HAP-1 (cell line): ENCODE measurements at regions not wholly inside any gene's neighbourhood (a gene's known extent, or its start where the extent isn't known, plus 50 kb on each side); places are given as distances from the start of the nearest gene placed in this dataset.

ENCODE experiments used
- DNase-seq, 2 experiments: peaks; one replicate each; pipeline ENCODE4 v3.0.0-alpha.2; 2016 to 2020; ENCODE audit warnings: low spot score in 2 of 2
- H3K27me3 ChIP-seq: fragments of 250-450 bp; sonication (Bioruptor Pico); 2 replicates; pipeline ENCODE4 v1.5.1; 2020; ENCODE audit warnings: low read depth, mild to moderate bottlenecking, moderate library complexity
- H3K36me3 ChIP-seq: fragments of 250-450 bp; sonication (Bioruptor Pico); replicated peaks from 2 replicates; pipeline ENCODE4 v1.5.1; 2020; ENCODE audit warnings: mild to moderate bottlenecking
- H3K4me1 ChIP-seq: fragments of 250-450 bp; sonication (Bioruptor Pico); 2 replicates; pipeline ENCODE4 v1.5.1; 2020; ENCODE audit warnings: mild to moderate bottlenecking
- H3K4me3 ChIP-seq: fragments of 250-450 bp; sonication (Bioruptor Pico); 2 replicates; pipeline ENCODE4 v1.5.1; 2020; ENCODE audit warnings: mild to moderate bottlenecking, moderate library complexity
- H3K9me3 ChIP-seq: fragments of 250-450 bp; sonication (Bioruptor Pico); 2 replicates; pipeline ENCODE4 v1.5.1; 2020; ENCODE audit warnings: mild to moderate bottlenecking, moderate library complexity
- in situ Hi-C: fragments of 300-500 bp; cut with MboI; formaldehyde crosslinking; loops from 3 replicates; pipeline ENCODE4 v1.14.3; 2020; ENCODE audit warnings: low sequenced_read_pairs, inconsistent platforms, mixed read lengths

DNA sequence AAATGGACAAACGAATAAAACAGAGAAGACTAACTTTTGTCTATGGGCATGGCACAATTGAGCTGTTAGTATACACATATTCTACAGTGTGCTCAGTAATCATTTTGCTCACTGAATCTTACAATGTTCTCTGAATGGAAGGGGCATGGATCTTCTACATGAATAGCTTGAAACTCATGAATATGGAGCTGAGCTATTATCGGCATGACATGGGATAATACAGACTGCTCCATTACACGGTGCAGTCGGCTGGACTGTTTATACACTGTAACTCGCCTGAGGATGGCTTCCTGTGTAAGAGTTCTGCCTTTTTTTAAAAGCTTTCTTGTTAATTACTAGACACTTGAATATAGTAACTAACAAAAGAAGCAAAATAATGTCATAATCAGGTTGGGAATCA is 368.5 kb upstream of the MAD2L1 start:
- no peak for DNase-seq
- H3K27me3 ChIP-seq: no peaks in the 10 kb centered on the region
- no peaks in the 10 kb centered on the region for H3K9me3 ChIP-seq
- H3K36me3 ChIP-seq: no peaks in the 10 kb centered on the region
- no peaks in the 10 kb centered on the region for H3K4me1 ChIP-seq
- no peak overlapping the region for H3K4me3 ChIP-seq
- in situ Hi-C loops: no loop called here

DNA sequence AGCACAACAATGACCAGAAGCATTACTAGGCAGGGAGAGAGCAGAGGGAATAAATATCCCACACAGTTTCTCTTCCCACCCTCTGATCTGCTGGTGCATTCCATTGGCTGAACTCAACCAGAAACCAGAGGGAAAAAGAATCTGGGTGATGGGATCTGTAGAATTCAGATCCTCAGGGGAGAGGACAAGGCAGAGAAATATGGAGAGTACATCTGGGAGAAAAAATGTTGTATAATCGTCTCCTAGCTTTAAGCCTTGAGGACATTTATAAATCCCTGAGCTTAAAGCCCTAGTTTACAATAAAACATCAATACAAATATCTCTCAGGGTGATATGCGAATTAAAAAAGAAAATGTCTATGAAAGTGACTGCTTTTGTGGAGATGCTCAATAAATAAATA is 368.1 kb upstream of the MAD2L1 start:
- Histone ChIP-seq H3K36me3 (no peaks in the 10 kb centered on the region), H3K9me3 (no peaks in the 10 kb centered on the region), H3K4me1 (no peaks in the 10 kb centered on the region), H3K4me3 (no peak overlapping the region), H3K27me3 (no peaks in the 10 kb centered on the region)
- no peak for DNase-seq
- in situ Hi-C loops: no loop called here

DNA sequence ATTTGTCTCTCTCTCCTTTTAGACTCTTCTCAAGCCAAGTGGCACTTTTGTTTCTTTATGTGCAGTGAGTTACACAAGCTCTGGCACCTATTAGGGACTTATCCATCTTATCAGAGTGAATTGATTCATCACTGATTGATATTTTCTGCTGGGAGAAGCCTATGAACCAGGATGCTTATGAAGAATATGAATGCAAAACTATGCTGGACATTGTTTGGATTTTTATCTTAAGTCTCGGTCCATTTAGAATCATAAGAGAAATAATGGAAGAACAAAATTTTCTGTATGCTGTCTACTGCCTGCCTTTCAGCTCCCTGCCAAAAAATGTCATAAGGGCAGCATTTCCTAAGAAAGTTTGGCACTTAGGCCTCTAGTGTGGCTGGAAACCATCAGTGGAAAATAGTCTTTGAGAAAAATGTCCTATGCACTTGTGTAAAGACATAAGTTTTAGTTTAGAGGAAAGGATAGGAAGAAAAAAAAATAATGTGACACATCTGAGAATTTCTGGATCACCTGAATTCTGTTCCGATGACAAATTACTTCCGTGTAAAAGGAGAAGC is 365.7 kb upstream of the MAD2L1 start:
- no peaks in the 10 kb centered on the region for H3K9me3 ChIP-seq
- H3K27me3 ChIP-seq: no peaks in the 10 kb centered on the region
- no peaks in the 10 kb centered on the region for H3K4me1 ChIP-seq
- no peaks in the 10 kb centered on the region for H3K36me3 ChIP-seq
- no peak overlapping the region for H3K4me3 ChIP-seq
- in situ Hi-C loops: no loop called here
- DNase-seq: no peak

DNA sequence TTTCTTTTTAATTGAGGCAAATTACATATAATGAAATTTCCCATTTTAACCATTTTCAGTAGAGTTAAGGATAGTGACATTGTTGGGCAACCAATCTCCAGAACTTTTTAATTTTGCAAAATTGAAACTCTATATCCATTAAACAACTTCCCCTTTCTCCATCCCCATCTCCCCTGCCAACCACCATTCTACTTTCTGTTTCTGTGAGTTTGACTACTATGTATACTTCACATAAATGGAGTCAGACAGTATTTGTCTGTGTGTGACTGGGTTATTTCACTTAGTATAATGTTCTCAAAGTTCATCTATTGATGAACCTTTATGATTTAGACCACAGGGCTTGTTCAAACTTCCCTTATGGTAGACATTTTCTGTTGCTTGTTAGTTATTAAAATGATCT is 364.5 kb upstream of the MAD2L1 start:
- no peaks in the 10 kb centered on the region for H3K9me3 ChIP-seq
- no peaks in the 10 kb centered on the region for H3K36me3 ChIP-seq
- H3K4me1 ChIP-seq: no peaks in the 10 kb centered on the region
- no peak for DNase-seq
- in situ Hi-C loops: no loop called here
- H3K27me3 ChIP-seq: no peaks in the 10 kb centered on the region
- H3K4me3 ChIP-seq: no peak overlapping the region

DNA sequence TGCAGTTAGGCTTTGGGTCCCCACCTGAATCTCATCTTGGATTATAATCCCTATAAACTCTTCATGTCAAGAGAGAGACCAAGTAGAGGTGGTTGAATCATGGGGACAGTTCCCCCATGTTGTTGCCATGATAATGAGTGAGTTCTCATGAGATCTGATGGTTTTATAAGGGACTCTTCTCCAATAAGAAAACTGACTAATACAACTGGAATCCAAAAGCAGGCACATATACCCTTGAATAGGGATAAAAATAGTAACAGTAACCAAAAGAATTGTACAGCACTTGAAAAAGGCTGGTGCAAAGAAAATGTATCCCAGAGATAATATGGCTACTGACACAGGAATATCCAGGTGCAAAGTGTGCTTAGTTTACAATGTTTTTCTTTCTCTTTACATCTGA is 351.5 kb upstream of the MAD2L1 start:
- H3K9me3 ChIP-seq: no peaks in the 10 kb centered on the region
- no peaks in the 10 kb centered on the region for H3K36me3 ChIP-seq
- DNase-seq: no peak
- in situ Hi-C loops: no loop called here
- no peaks in the 10 kb centered on the region for H3K27me3 ChIP-seq
- H3K4me1 ChIP-seq: no peaks in the 10 kb centered on the region
- H3K4me3 ChIP-seq: no peak overlapping the region

DNA sequence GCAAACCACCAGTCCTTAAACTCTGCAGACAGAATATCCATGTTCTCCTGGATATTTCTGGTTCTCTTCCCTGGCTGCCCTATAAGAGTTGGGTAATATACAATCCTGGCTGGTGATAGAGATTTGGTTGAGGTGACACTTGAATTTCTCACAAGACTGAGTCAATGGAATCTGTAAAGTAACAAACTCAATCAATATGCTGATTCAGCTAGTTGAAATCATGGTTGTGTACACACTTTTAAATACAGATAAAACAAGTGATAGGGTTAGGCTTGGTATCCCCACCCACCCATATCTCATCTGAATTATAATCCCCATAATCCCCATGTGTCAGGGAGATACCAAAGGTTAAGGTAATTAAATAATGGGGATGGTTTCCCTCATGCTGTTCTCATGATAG is 349.2 kb upstream of the MAD2L1 start:
- in situ Hi-C loops: no loop called here
- no peak overlapping the region for H3K4me3 ChIP-seq

DNA sequence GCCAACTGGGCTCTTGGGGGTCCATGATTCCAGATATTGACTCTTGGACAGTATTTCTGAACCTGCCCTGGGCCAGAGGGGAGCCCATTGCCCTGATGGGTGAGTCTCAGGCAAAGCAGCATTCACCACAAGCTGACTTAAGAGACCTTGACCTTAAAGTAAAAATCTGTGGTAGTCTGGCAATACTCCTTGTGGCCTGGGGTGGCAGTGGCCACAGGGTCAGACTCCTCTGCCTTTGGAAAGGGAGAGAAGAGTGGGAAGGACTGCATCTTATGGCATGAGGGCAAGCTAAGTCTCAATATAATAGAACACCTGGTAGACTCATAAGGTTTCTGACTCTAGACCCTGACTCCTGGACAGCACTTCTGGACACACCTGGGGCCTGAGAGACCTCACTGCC is 340.3 kb upstream of the MAD2L1 start:
- no peaks in the 10 kb centered on the region for H3K27me3 ChIP-seq
- no peaks in the 10 kb centered on the region for H3K9me3 ChIP-seq
- H3K4me1 ChIP-seq: no peaks in the 10 kb centered on the region
- in situ Hi-C loops: no loop called here
- H3K36me3 ChIP-seq: no peaks in the 10 kb centered on the region
- no peak overlapping the region for H3K4me3 ChIP-seq
- DNase-seq: no peak

More for the DNA sequence above, 349.2 kb upstream of the MAD2L1 start:
- H3K27me3 ChIP-seq: no peaks in the 10 kb centered on the region
- H3K9me3 ChIP-seq: no peaks in the 10 kb centered on the region
- H3K4me1 ChIP-seq: no peaks in the 10 kb centered on the region
- no peak for DNase-seq
- H3K36me3 ChIP-seq: no peaks in the 10 kb centered on the region

DNA sequence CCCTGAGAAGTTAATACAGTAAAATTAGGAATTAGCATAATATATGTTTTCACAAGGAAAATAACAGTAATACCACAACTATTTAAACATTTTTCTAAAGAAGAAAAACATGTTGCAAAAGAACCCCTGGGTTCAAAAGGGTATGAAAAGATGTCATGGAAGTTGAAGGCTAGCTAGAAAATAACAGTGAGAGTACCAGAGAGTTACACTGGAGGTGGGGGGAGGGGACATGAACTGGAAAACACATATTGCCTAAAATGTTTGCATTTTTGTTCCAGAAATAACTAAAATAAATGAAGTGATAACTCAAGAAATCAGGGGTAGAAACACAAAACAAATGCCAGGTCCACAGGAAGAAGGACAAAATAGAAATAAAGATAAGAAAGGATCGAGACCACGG is 336.6 kb upstream of the MAD2L1 start:
- no peak for DNase-seq
- Histone ChIP-seq H3K4me3 (no peak overlapping the region), H3K4me1 (no peaks in the 10 kb centered on the region), H3K27me3 (no peaks in the 10 kb centered on the region), H3K9me3 (no peaks in the 10 kb centered on the region), H3K36me3 (no peaks in the 10 kb centered on the region)
- in situ Hi-C loops: no loop called here

DNA sequence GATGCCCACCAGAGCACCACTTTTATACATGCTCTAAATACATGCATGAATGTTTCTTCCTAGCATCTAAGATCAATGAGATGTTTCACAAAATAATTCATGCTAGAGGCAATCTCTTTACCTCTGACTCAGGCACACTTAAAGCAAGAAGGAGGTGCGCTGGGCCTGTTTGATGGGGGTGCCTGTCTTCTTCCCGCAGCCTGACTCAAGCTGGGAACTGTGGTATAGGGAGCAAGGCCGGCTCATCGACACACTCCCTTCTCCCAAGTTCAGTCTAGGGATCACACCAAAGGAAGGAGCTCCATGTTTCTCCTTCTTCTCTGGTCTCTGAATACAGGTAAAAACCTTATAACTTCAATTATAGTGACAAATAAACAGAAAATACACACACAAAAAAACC is 333.8 kb upstream of the MAD2L1 start:
- no peaks in the 10 kb centered on the region for H3K27me3 ChIP-seq
- H3K4me3 ChIP-seq: no peak overlapping the region
- DNase-seq: no peak
- H3K9me3 ChIP-seq: no peaks in the 10 kb centered on the region
- H3K4me1 ChIP-seq: no peaks in the 10 kb centered on the region
- in situ Hi-C loops: no loop called here
- no peaks in the 10 kb centered on the region for H3K36me3 ChIP-seq

DNA sequence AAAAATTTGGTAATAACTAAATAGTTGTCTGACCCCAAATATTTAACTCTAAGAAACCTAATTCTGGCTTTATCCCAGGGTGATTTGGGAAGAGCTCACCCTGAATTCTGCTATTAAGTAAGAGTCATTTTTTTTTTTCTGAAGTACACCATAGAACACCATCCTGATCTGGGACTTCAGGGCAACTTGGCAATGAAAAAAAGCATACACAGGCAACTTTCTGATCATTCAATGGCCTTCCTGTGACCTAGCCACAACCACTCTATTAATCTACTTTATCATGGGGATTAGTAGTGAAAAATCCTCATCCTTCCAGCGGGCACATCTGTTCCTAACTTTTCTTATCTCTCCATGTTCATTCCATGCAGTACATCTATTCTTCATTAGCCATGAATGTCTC is 333.2 kb upstream of the MAD2L1 start:
- H3K9me3 ChIP-seq: no peaks in the 10 kb centered on the region
- H3K4me1 ChIP-seq: no peaks in the 10 kb centered on the region
- H3K4me3 ChIP-seq: no peak overlapping the region
- H3K36me3 ChIP-seq: no peaks in the 10 kb centered on the region
- no peak for DNase-seq
- no peaks in the 10 kb centered on the region for H3K27me3 ChIP-seq
- in situ Hi-C loops: no loop called here

DNA sequence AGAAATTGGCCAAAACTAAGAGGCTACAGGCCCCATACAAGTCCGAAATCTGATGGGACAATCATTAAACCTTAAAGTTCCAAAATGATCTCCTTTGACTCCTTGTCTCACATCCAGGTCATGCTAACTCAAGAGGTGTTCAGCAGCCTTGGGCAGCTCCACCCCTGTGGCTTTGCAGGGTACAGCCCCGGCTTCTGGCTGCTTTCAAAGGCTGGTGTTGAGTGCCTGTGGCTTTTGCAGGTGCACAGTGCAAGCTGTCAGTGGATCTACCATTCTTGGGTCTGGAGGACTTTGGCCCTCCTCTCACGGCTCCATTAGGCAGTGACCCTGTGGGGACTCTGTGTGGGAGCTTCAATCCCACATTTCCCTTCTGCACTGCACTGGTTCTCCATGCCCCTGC is 329.1 kb upstream of the MAD2L1 start:
- Histone ChIP-seq H3K9me3 (no peaks in the 10 kb centered on the region), H3K27me3 (no peaks in the 10 kb centered on the region), H3K4me1 (no peaks in the 10 kb centered on the region), H3K4me3 (no peak overlapping the region), H3K36me3 (no peaks in the 10 kb centered on the region)
- in situ Hi-C loops: no loop called here
- DNase-seq: no peak

DNA sequence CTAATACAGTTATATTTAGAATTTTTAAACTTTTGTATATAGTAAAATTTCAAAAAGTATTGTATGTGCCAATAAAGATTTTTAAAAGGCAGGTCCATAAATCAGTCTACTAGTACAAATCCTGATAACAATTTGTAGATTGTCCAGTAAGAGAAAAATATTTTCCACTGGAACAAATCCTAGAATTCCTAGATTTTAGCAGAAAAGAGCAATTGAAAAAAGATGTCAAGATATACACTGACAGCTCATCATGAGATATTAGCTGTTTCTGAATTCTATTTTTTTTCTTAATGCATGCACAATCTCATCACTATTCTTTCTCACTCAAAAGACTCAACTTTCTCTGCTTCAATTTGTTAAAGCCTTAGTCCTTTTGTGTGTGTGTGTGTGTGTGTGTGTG is 289.2 kb upstream of the MAD2L1 start:
- Histone ChIP-seq H3K9me3 (no peaks in the 10 kb centered on the region), H3K4me3 (no peak overlapping the region), H3K4me1 (no peaks in the 10 kb centered on the region), H3K36me3 (no peaks in the 10 kb centered on the region), H3K27me3 (peaks cover 2% of the 10 kb centered on the region; the same call in 1 of the 2 replicates)
- in situ Hi-C loops: no loop called here
- DNase-seq: no peak

DNA sequence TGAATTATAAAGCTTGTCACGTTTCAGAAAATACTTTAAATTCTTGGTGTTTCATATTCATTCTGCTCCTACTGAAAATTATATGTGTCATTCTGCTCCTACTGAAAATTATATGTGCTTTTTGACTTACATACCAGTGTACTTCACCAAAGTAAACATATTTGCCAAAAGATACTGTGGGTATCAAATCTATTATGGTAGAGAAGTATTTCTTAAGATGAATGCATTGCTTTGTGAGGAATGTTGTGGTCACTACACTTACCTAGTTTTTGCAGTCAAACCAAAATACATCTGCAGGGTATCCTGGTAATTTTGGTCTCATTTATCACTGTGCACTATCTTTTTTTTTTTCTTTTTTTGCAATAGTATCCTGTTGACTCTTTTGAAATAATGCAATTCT is 287.7 kb upstream of the MAD2L1 start:
- in situ Hi-C loops: no loop called here
- DNase-seq: no peak
- Histone ChIP-seq H3K4me1 (no peaks in the 10 kb centered on the region), H3K9me3 (no peaks in the 10 kb centered on the region), H3K36me3 (no peaks in the 10 kb centered on the region), H3K4me3 (no peak overlapping the region), H3K27me3 (peaks cover 2% of the 10 kb centered on the region; the same call in 1 of the 2 replicates)

DNA sequence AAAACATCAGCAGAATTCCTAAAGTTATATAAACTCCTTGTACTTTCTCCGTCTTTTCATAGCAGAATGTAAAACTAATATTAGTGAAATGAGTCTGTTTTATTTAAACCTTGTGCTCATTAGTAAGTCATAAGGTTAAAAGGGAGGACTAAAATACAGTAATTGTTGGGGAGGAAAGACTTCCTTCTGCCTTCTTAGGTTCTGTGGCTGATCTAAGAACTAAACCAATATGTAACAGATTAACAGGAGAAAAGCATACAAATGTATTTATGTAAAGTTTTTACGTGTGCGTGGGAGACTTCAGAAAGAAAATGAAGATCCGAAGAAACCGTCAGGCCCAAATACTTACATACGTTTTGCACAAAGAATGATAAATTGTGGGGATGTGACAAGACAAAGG is 286.6 kb upstream of the MAD2L1 start:
- no peaks in the 10 kb centered on the region for H3K36me3 ChIP-seq
- H3K27me3 ChIP-seq: peaks cover 2% of the 10 kb centered on the region; the same call in 1 of the 2 replicates
- H3K4me3 ChIP-seq: no peak overlapping the region
- no peaks in the 10 kb centered on the region for H3K4me1 ChIP-seq
- DNase-seq: no peak
- in situ Hi-C loops: no loop called here
- H3K9me3 ChIP-seq: no peaks in the 10 kb centered on the region

DNA sequence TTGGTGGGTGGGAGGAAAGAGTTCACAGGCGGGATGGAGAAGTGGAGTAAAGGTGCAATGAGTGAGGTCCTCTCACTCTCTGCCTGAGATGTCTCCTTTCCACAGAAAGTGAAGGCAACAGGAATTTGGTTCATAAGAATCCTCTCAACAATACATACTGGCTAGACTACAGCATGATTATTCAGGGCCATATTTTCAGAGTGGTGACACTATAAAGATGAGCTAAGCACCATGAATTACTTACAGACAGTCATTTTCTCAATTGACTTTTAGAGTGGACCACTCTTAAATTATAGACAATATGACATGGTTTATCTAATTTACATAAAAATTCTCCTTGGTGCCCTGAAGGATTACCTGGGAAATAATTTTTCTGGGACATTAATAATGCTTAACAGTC is 286.1 kb upstream of the MAD2L1 start:
- H3K36me3 ChIP-seq: no peaks in the 10 kb centered on the region
- H3K4me1 ChIP-seq: no peaks in the 10 kb centered on the region
- no peak overlapping the region for H3K4me3 ChIP-seq
- in situ Hi-C loops: no loop called here
- peaks cover 2% of the 10 kb centered on the region; the same call in 1 of the 2 replicates for H3K27me3 ChIP-seq
- H3K9me3 ChIP-seq: no peaks in the 10 kb centered on the region
- no peak for DNase-seq
